Testis (tissue), 2 donors: ENCODE measurements at regions not wholly inside any gene's neighbourhood (a gene's known extent, or its start where the extent isn't known, plus 50 kb on each side); places are given as distances from the start of the nearest gene placed in this dataset.

Experiments used
- DNase-seq: peaks from one replicate; pipeline ENCODE4 v3.0.0-alpha.2; 2019
- H3K27ac ChIP-seq, 2 donors: fragments of 200-600 bp; sonication (generic); one replicate each; pipeline ENCODE4 v1.5.1; 2019
- H3K27me3 ChIP-seq: fragments of 200-600 bp; sonication (generic); one replicate; pipeline ENCODE4 v1.5.1; 2019
- H3K36me3 ChIP-seq: fragments of 200-600 bp; sonication (generic); one replicate; pipeline ENCODE4 v1.5.1; 2017; ENCODE audit warnings: low read depth; ENCODE audit errors: missing control alignments
- H3K4me1 ChIP-seq: fragments of 200-600 bp; sonication (generic); one replicate; pipeline ENCODE4 v1.5.1; 2019
- H3K4me3 ChIP-seq, 2 donors: fragments of 200-600 bp; sonication (generic); one replicate each; pipeline ENCODE4 v1.5.1; 2017 to 2019
- H3K9me3 ChIP-seq: fragments of 200-600 bp; sonication (generic); one replicate; pipeline ENCODE4 v1.5.1; 2017
- CTCF ChIP-seq, 3 experiments: fragments of 450-650 bp in 2 of 3; fragments of 200-600 bp in 1 of 3; sonication (generic) in 1 of 3; IDR thresholded peaks; one replicate each; pipeline ENCODE4 v1.5.1; 2016 to 2019; ENCODE audit warnings: antibody characterized with exemption in 3 of 3, mild to moderate bottlenecking in 2 of 3, moderate library complexity in 1 of 3
- POLR2A ChIP-seq: fragments of 450-650 bp; IDR thresholded peaks from one replicate; pipeline ENCODE4 v1.6.1; 2017; ENCODE audit warnings: antibody characterized with exemption, mild to moderate bottlenecking, moderate library complexity
- whole genome bisulfite sequencing, 2 donors: methylation state at CpG; one replicate each; pipeline ENCODE4 v1.1.5; 2018; 5-methylcytosine and 5-hydroxymethylcytosine counted together
- intact Hi-C: fragments of 100-400 bp; cut with DNase I; formaldehyde crosslinking; loops from one replicate; pipeline ENCODE4 v1.15.1; 2023; ENCODE audit warnings: low total_unique reads

GRCh38 chrX:116276261-116276660 is 105.7 kb downstream of the AGTR2 start:
- TF ChIP-seq POLR2A (no peak), CTCF (IDR thresholded peaks at IDR 0.05) (no peak)
- WGBS, 2 donors: 38 to 90% methylated on average over 1 of the region's 1 CpG
- H3K9me3 ChIP-seq: no peaks in the 10 kb centered on the region

GRCh38 chrX:116277351-116278225 is 107.0 kb downstream of the AGTR2 start:
- Histone ChIP-seq H3K4me1 (no peaks in the 10 kb centered on the region), H3K27ac (no peak overlapping the region), H3K27me3 (no peaks in the 10 kb centered on the region), H3K4me3 (no peak overlapping the region), H3K36me3 (no peaks in the 10 kb centered on the region), H3K9me3 (no peaks in the 10 kb centered on the region)
- intact Hi-C loops: no loop called here
- TF ChIP-seq POLR2A: no peak
- no peak for TF ChIP-seq CTCF (IDR thresholded peaks at IDR 0.05)
- 60 to 65% methylated on average over 7 of the region's 7 CpGs for WGBS, 2 donors
- DNase-seq: no peak

More at GRCh38 chrX:116276261-116276660, 105.7 kb downstream of the AGTR2 start:
- H3K36me3 ChIP-seq: no peaks in the 10 kb centered on the region
- no peaks in the 10 kb centered on the region for H3K4me1 ChIP-seq
- no peak for DNase-seq
- H3K27me3 ChIP-seq: no peaks in the 10 kb centered on the region
- H3K4me3 ChIP-seq: no peak overlapping the region
- intact Hi-C loops: no loop called here
- H3K27ac ChIP-seq: no peak overlapping the region

- H3K9me3 ChIP-seq: no peaks in the 10 kb centered on the region
- 86 to 92% methylated on average over 3 of the region's 3 CpGs for WGBS, 2 donors
- intact Hi-C loops: no loop called here
- no peaks in the 10 kb centered on the region for H3K27me3 ChIP-seq
- DNase-seq: no peak
- H3K4me3 ChIP-seq: no peak overlapping the region
- no peaks in the 10 kb centered on the region for H3K36me3 ChIP-seq
- H3K27ac ChIP-seq: no peak overlapping the region
- no peaks in the 10 kb centered on the region for H3K4me1 ChIP-seq
- no peak for TF ChIP-seq POLR2A
- no peak for TF ChIP-seq CTCF (IDR thresholded peaks at IDR 0.05)
Measured at GRCh38 chrX:116278826-116279225, 108.3 kb downstream of the AGTR2 start.

- Histone ChIP-seq H3K4me1 (no peaks in the 10 kb centered on the region), H3K4me3 (no peak overlapping the region), H3K36me3 (no peaks in the 10 kb centered on the region), H3K27me3 (no peaks in the 10 kb centered on the region), H3K27ac (no peak overlapping the region), H3K9me3 (no peaks in the 10 kb centered on the region)
- no peak for DNase-seq
- intact Hi-C loops: no loop called here
- TF ChIP-seq CTCF (IDR thresholded peaks at IDR 0.05) (no peak), POLR2A (no peak)
- 100% methylated on average over 1 of the region's 1 CpG; no CpG with 5 or more reads in 1 of the 2 donors for WGBS, 2 donors
Measured at GRCh38 chrX:116281106-116281505, 110.6 kb downstream of the AGTR2 start.

- intact Hi-C loops: no loop called here
- H3K4me1 ChIP-seq: no peaks in the 10 kb centered on the region
- DNase-seq: no peak
- no peaks in the 10 kb centered on the region for H3K27me3 ChIP-seq
- H3K27ac ChIP-seq: no peak overlapping the region
- no peak for TF ChIP-seq POLR2A
- TF ChIP-seq CTCF (IDR thresholded peaks at IDR 0.05): no peak
- no peak overlapping the region for H3K4me3 ChIP-seq
- H3K36me3 ChIP-seq: no peaks in the 10 kb centered on the region
- H3K9me3 ChIP-seq: no peaks in the 10 kb centered on the region
Measured at GRCh38 chrX:116282751-116283150, 112.2 kb downstream of the AGTR2 start.
